ENCODE measurements at regions not wholly inside any gene's neighbourhood (a gene's known extent, or its start where the extent isn't known, plus 50 kb on each side); places are given as distances from the start of the nearest gene placed in this dataset.

GRCh38 chr11:133705074-133705648 lies 140.2 kb downstream of the SPATA19 start:
- ATAC-seq (no peak), FAIRE-seq (no peak), DNase-seq (ENCODE audit: low read depth in 1 of 2, low spot score in 1 of 2) (no peak)
- Histone ChIP-seq H3K4me1 (no peaks in the 10 kb centered on the region), H3K9me3 (no peaks in the 10 kb centered on the region), H3K4me3 (no peak overlapping the region), H3K4me2 (no peak overlapping the region), H3K27ac (no peak overlapping the region)
- POLR2A ChIA-PET: no interaction called here
- TF ChIP-seq ZNF302 (CRISPR knock-in tag; IDR thresholded peaks at IDR 0.05) (no peak), TP53 (CRISPR knock-in tag; IDR thresholded peaks at IDR 0.05) (no peak), POLR2A (IDR thresholded peaks at IDR 0.05; ENCODE audit: low read length) (no peak), ZSCAN20 (CRISPR knock-in tag; IDR thresholded peaks at IDR 0.05) (no peak), ZC3H11A (IDR thresholded peaks at IDR 0.05) (no peak), ZFP36 (IDR thresholded peaks at IDR 0.05; ENCODE audit: borderline replicate concordance, partially characterized antibody) (no peak), MAZ (IDR thresholded peaks at IDR 0.05; ENCODE audit: borderline replicate concordance, low read depth, low read length) (no peak), RARB (CRISPR knock-in tag; IDR thresholded peaks at IDR 0.05) (no peak), GATA3 (IDR thresholded peaks at IDR 0.05; ENCODE audit: borderline replicate concordance) (no peak), CHD2 (IDR thresholded peaks at IDR 0.05; ENCODE audit: low read length, partially characterized antibody) (no peak)
- CTCF ChIA-PET: interaction anchor here (0.6 kb wide), 1 partner anchor 569 kb away, joined by 6 read pairs; no protein-coding TSS in a partner anchor
- 2% methylated on average over 8 of the region's 8 CpGs for WGBS (ENCODE audit: missing lambda C conversion rate)

GRCh38 chr11:133699071-133699470 lies 146.2 kb downstream of the SPATA19 start:
- no peak for ATAC-seq
- TF ChIP-seq CHD4 (IDR thresholded peaks at IDR 0.05; ENCODE audit: borderline replicate concordance): no peak
- TF ChIP-seq RARB (CRISPR knock-in tag; IDR thresholded peaks at IDR 0.05): no peak
- no peak for TF ChIP-seq HMGXB4 (CRISPR knock-in tag; IDR thresholded peaks at IDR 0.05; ENCODE audit: borderline replicate concordance)
- TF ChIP-seq CBX8 (IDR thresholded peaks at IDR 0.05): no peak
- no peak for TF ChIP-seq HOXB5 (CRISPR knock-in tag; IDR thresholded peaks at IDR 0.05)
- no peak for TF ChIP-seq EHMT2 (IDR thresholded peaks at IDR 0.05; ENCODE audit: low read depth)
- TF ChIP-seq NR3C1 (IDR thresholded peaks at IDR 0.05): no peak
- TF ChIP-seq JUNB (IDR thresholded peaks at IDR 0.05): no peak
- TF ChIP-seq POLR2AphosphoS2 (conservative IDR thresholded peaks at IDR 0.05; ENCODE audit: low read length): no peak
- TF ChIP-seq FOXS1 (CRISPR knock-in tag; IDR thresholded peaks at IDR 0.05): no peak
- TF ChIP-seq, protein P1, sequence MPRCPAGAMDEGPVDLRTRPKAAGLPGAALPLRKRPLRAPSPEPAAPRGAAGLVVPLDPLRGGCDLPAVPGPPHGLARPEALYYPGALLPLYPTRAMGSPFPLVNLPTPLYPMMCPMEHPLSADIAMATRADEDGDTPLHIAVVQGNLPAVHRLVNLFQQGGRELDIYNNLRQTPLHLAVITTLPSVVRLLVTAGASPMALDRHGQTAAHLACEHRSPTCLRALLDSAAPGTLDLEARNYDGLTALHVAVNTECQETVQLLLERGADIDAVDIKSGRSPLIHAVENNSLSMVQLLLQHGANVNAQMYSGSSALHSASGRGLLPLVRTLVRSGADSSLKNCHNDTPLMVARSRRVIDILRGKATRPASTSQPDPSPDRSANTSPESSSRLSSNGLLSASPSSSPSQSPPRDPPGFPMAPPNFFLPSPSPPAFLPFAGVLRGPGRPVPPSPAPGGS (IDR thresholded peaks at IDR 0.05): no peak
- TF ChIP-seq RFX5 (IDR thresholded peaks at IDR 0.05): no peak
- TF ChIP-seq ZFP36 (IDR thresholded peaks at IDR 0.05; ENCODE audit: borderline replicate concordance, partially characterized antibody): no peak
- TF ChIP-seq CBX2 (IDR thresholded peaks at IDR 0.05; ENCODE audit: borderline replicate concordance, low read depth): no peak
- no peak for TF ChIP-seq HOXB13 (CRISPR knock-in tag; IDR thresholded peaks at IDR 0.05; ENCODE audit: low read depth)
- no peak for TF ChIP-seq BHLHE40 (IDR thresholded peaks at IDR 0.05; ENCODE audit: low read depth, low read length)
- Histone ChIP-seq H3K4me1 (no peaks in the 10 kb centered on the region), H3K4me3 (no peak overlapping the region), H3K4me2 (no peak overlapping the region), H3K9me3 (no peaks in the 10 kb centered on the region), H3K27ac (no peak overlapping the region)
- ChIA-PET POLR2A (no interaction called here), CTCF (no interaction called here)
- 3% methylated on average over 5 of the region's 5 CpGs for WGBS (ENCODE audit: missing lambda C conversion rate)
- DNase-seq (ENCODE audit: low read depth in 1 of 2, low spot score in 1 of 2): no peak
- FAIRE-seq: no peak

DNA sequence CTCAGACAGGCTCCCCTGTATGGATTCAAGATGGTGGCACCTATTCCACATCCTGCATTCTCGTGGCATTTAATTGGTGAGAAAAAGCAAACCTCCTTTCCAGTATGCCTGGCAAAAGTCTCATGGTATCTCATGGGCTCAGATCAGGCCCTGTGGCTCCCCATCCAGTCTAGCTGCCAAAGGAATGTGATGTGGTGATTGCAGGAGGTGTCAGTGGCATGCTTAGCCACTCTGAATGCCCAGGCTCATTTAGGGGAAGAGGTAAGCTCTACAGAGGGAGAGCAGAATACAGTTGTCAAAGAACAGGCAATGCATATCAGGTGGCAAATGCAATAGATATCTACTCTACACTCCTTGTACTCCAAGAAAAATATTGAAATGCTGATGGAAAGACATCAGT lies 146.7 kb downstream of the SPATA19 start:
- no peak overlapping the region for H3K4me2 ChIP-seq
- WGBS (ENCODE audit: missing lambda C conversion rate): no CpG with 5 or more reads among the region's 1 CpG
- CTCF ChIA-PET: no interaction called here
- no peak for ATAC-seq
- H3K4me3 ChIP-seq: no peak overlapping the region
- no peak for FAIRE-seq
- DNase-seq (ENCODE audit: low read depth in 1 of 2, low spot score in 1 of 2): no peak
- no peak overlapping the region for H3K27ac ChIP-seq
- POLR2A ChIA-PET: no interaction called here
- H3K9me3 ChIP-seq: no peaks in the 10 kb centered on the region
- no peak for TF ChIP-seq HOXA7 (CRISPR knock-in tag; IDR thresholded peaks at IDR 0.05)
- TF ChIP-seq, protein P2, sequence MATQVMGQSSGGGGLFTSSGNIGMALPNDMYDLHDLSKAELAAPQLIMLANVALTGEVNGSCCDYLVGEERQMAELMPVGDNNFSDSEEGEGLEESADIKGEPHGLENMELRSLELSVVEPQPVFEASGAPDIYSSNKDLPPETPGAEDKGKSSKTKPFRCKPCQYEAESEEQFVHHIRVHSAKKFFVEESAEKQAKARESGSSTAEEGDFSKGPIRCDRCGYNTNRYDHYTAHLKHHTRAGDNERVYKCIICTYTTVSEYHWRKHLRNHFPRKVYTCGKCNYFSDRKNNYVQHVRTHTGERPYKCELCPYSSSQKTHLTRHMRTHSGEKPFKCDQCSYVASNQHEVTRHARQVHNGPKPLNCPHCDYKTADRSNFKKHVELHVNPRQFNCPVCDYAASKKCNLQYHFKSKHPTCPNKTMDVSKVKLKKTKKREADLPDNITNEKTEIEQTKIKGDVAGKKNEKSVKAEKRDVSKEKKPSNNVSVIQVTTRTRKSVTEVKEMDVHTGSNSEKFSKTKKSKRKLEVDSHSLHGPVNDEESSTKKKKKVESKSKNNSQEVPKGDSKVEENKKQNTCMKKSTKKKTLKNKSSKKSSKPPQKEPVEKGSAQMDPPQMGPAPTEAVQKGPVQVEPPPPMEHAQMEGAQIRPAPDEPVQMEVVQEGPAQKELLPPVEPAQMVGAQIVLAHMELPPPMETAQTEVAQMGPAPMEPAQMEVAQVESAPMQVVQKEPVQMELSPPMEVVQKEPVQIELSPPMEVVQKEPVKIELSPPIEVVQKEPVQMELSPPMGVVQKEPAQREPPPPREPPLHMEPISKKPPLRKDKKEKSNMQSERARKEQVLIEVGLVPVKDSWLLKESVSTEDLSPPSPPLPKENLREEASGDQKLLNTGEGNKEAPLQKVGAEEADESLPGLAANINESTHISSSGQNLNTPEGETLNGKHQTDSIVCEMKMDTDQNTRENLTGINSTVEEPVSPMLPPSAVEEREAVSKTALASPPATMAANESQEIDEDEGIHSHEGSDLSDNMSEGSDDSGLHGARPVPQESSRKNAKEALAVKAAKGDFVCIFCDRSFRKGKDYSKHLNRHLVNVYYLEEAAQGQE (IDR thresholded peaks at IDR 0.05): no peak
- TF ChIP-seq CTCF (IDR thresholded peaks at IDR 0.05): no peak
- TF ChIP-seq RNF2 (IDR thresholded peaks at IDR 0.05; ENCODE audit: borderline replicate concordance, low read depth): no peak
- no peaks in the 10 kb centered on the region for H3K4me1 ChIP-seq

Measured in A549 (cell line).